Loucy (cell line): ENCODE measurements at regions not wholly inside any gene's neighbourhood (a gene's known extent, or its start where the extent isn't known, plus 50 kb on each side); places are given as distances from the start of the nearest gene placed in this dataset.

ENCODE experiments used
- CTCF ChIP-seq: fragments of 200-600 bp; sonication (generic); conservative IDR thresholded peaks from 2 replicates; pipeline ENCODE4 v1.5.1; 2014; ENCODE audit warnings: mild to moderate bottlenecking, antibody characterized with exemption, low read length
- EZH2phosphoT487 ChIP-seq: fragments of 200-600 bp; IDR thresholded peaks from 2 replicates; pipeline ENCODE4 v1.6.1; 2018; ENCODE audit warnings: antibody characterized with exemption, mild to moderate bottlenecking, moderate library complexity, borderline replicate concordance

- no peak for TF ChIP-seq CTCF
- TF ChIP-seq EZH2phosphoT487, result no peak
These were observed 90.5 kb downstream of the LRATD1 start for GRCh38 chr2:14722904-14723570.
